Heart left ventricle (tissue), 13 donors: ENCODE measurements at regions not wholly inside any gene's neighbourhood (a gene's known extent, or its start where the extent isn't known, plus 50 kb on each side); places are given as distances from the start of the nearest gene placed in this dataset.

Experiments
- CTCF ChIP-seq, 12 donors: fragments of 200-600 bp; sonication (generic) in 4 of 12; IDR thresholded peaks; one replicate each; pipeline versions ENCODE4 v1.5.0 to v1.8.0; 2018 to 2022; ENCODE audit warnings: antibody characterized with exemption in 12 of 12, mild to moderate bottlenecking in 5 of 12
- POLR2A ChIP-seq, 2 donors: fragments of 450-650 bp; IDR thresholded peaks; one replicate each; pipeline ENCODE4 v1.6.1; 2017; ENCODE audit warnings: antibody characterized with exemption in 2 of 2, mild to moderate bottlenecking in 2 of 2, moderate library complexity in 2 of 2
- donor health status: ischemic (EF 13 %, LVEDD 7.1; RV severe dilation, severe dysfunction).
- donor health status: DM: no; HTN: yes; CAD: no.
- donor health status: DM: no; HTN: no; CAD: no.
- donor health status: ischemic (EF 25% LVEDD 6.9; RV normal size, moderate dysfunction).
- donor health status: ischemic (EF 25% LVEDD 5.7; RV mildly dilated, moderate dysfunction).
- donor health status: ischemic (EF 35%, LVEDD 5.7; RV mildly dilated, moderate dysfunction).
- donor health status: nonischemic (EF 11% LVEDD 7.7; RV severe dilation, severe dysfunction).
- donor health status: DM: yes; HTN: yes; CAD: no.
- donor health status: PGD.
- donor health status: ischemic (EF 29% LVEDD 5.4; RV normal size, mild dysfunction).
- donor health status: nonischemic (EF 23%, LVEDD 6.1; RV moderate dilation, normal function).

- no peak for TF ChIP-seq POLR2A (IDR thresholded peaks at IDR 0.05)
- TF ChIP-seq CTCF (IDR thresholded peaks at IDR 0.05), result no peak
Observed at GRCh38 chr4:23979534-23979933, 89.7 kb upstream of the PPARGC1A start.
